ENCODE measurements at regions not wholly inside any gene's neighbourhood (a gene's known extent, or its start where the extent isn't known, plus 50 kb on each side); places are given as distances from the start of the nearest gene placed in this dataset.
"Not testable (repeated sequence)": the region's sequence is repeated elsewhere in the genome, so short reads cannot be mapped to it uniquely, and the experiment has no call there.

- no peak for DNase-seq (ENCODE audit: low read depth, low spot score)
Measured at GRCh38 chr4:23957465-23957864, 67.6 kb upstream of the PPARGC1A start.

- DNase-seq (ENCODE audit: low read depth, low spot score): no peak
Measured at GRCh38 chr4:23956601-23957364, 66.9 kb upstream of the PPARGC1A start.

GRCh38 chr4:23952258-23952657, 62.4 kb upstream of the PPARGC1A start:
- no peak for DNase-seq (ENCODE audit: low read depth, low spot score)

- DNase-seq (ENCODE audit: low read depth, low spot score): no peak
Measured at GRCh38 chr4:23947826-23948225, 58.0 kb upstream of the PPARGC1A start.

GRCh38 chr4:23946299-23946698, 56.5 kb upstream of the PPARGC1A start:
- DNase-seq (ENCODE audit: low read depth, low spot score): no peak

GRCh38 chr4:23945451-23946017, 55.7 kb upstream of the PPARGC1A start:
- DNase-seq (ENCODE audit: low read depth, low spot score): no peak

GRCh38 chr4:23944556-23944955, 54.7 kb upstream of the PPARGC1A start:
- DNase-seq (ENCODE audit: low read depth, low spot score): not testable (repeated sequence)

GRCh38 chr4:23943478-23943877, 53.6 kb upstream of the PPARGC1A start:
- no peak for DNase-seq (ENCODE audit: low read depth, low spot score)

GRCh38 chr4:23942471-23942870, 52.6 kb upstream of the PPARGC1A start:
- DNase-seq (ENCODE audit: low read depth, low spot score): no peak
